Stomach (tissue), 4 donors: ENCODE measurements at regions not wholly inside any gene's neighbourhood (a gene's known extent, or its start where the extent isn't known, plus 50 kb on each side); places are given as distances from the start of the nearest gene placed in this dataset.

Source experiments
- POLR2A ChIP-seq, 4 donors: fragments of 450-650 bp; IDR thresholded peaks; one replicate each; pipeline ENCODE4 v1.6.1; 2016; ENCODE audit warnings: antibody characterized with exemption in 4 of 4, control low read depth in 2 of 4, mild to moderate bottlenecking in 1 of 4, moderate library complexity in 1 of 4
- POLR2AphosphoS5 ChIP-seq, 3 donors: sonication (generic); formaldehyde crosslinking; IDR thresholded peaks; one replicate each; pipeline ENCODE4 v1.6.1; 2016; ENCODE audit warnings: antibody characterized with exemption in 3 of 3
- TF ChIP-seq, protein P1 (sequence below), 7 experiments: fragments of 450-650 bp in 4 of 7; fragments of 200-600 bp in 3 of 7; sonication (generic) in 3 of 7; IDR thresholded peaks; one replicate each; pipeline ENCODE4 v1.5.1; 2016 to 2019; ENCODE audit warnings: antibody characterized with exemption in 7 of 7, control low read depth in 2 of 7, mild to moderate bottlenecking in 1 of 7

DNA sequence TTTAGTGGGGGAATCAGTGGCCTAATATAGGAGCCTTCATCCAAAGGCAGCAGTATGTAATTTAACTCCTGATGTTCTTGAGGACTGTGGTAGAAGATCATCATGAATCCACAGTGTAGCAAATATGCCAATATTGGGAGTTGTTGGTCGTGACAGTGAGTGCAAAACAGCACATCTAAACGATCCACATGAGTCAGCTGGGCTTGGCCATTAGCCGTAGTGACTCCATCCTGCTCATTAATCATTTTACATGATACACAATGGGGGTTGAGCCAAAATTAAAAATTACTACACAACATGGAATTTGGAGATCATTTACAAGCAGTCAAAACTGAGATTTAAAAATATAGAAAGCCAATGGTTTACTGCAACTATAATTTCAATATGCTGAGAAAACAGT, 653.9 kb upstream of the CAMK1G start:
- TF ChIP-seq POLR2A (IDR thresholded peaks at IDR 0.05) (no peak), POLR2AphosphoS5 (IDR thresholded peaks at IDR 0.05) (no peak)
- TF ChIP-seq, protein P1, sequence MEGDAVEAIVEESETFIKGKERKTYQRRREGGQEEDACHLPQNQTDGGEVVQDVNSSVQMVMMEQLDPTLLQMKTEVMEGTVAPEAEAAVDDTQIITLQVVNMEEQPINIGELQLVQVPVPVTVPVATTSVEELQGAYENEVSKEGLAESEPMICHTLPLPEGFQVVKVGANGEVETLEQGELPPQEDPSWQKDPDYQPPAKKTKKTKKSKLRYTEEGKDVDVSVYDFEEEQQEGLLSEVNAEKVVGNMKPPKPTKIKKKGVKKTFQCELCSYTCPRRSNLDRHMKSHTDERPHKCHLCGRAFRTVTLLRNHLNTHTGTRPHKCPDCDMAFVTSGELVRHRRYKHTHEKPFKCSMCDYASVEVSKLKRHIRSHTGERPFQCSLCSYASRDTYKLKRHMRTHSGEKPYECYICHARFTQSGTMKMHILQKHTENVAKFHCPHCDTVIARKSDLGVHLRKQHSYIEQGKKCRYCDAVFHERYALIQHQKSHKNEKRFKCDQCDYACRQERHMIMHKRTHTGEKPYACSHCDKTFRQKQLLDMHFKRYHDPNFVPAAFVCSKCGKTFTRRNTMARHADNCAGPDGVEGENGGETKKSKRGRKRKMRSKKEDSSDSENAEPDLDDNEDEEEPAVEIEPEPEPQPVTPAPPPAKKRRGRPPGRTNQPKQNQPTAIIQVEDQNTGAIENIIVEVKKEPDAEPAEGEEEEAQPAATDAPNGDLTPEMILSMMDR (IDR thresholded peaks at IDR 0.05), result no peak
